Caco-2 (cell line): ENCODE measurements at regions not wholly inside any gene's neighbourhood (a gene's known extent, or its start where the extent isn't known, plus 50 kb on each side); places are given as distances from the start of the nearest gene placed in this dataset.

Experiments
- BruUV-seq: library from RNA; stranded (reverse); fragments of 400-500 nt; replicated peaks from 2 replicates; lab custom pipeline; 2021; lab: Mats Ljungman, UMichigan
- CTCF ChIA-PET: fragments of 300-600 bp; sonication (Branson Sonifier 250); formaldehyde crosslinking; loops from one replicate; lab custom pipeline; 2022; ENCODE audit warnings: antibody characterized with exemption; lab: Charles Lee
- POLR2A ChIA-PET: fragments of 300-600 bp; sonication (Branson Sonifier 250); formaldehyde crosslinking; loops from one replicate; lab custom pipeline; 2022; ENCODE audit warnings: antibody characterized with exemption; lab: Charles Lee
- DNase-seq, 2 experiments: peaks; one replicate each; pipeline versions ENCODE4 v3.0.0 to v3.0.0-alpha.2; 2020 to 2022
- H3K27me3 ChIP-seq: replicated peaks from 2 replicates; pipeline ENCODE4 v1.6.0; 2011; ENCODE audit warnings: low read length; ENCODE audit not compliant: control insufficient read depth, insufficient read depth
- H3K36me3 ChIP-seq: 2 replicates; pipeline ENCODE4 v1.5.1; 2011; ENCODE audit warnings: low read length; ENCODE audit not compliant: control insufficient read depth, insufficient read depth
- H3K4me1 ChIP-seq: fragments of 250-450 bp; sonication (Bioruptor Pico); 2 replicates; pipeline ENCODE4 v1.5.1; 2020; ENCODE audit warnings: mild to moderate bottlenecking
- H3K4me3 ChIP-seq: 2 replicates; pipeline ENCODE4 v1.5.1; 2011; ENCODE audit warnings: low read depth, mild to moderate bottlenecking, control low read depth, low read length
- H3K9me3 ChIP-seq: fragments of 250-450 bp; sonication (Bioruptor Pico); 2 replicates; pipeline ENCODE4 v1.5.1; 2020; ENCODE audit warnings: mild to moderate bottlenecking, moderate library complexity
- H3K27ac Mint-ChIP-seq: one replicate; pipeline ENCODE4 v1.8.0; 2022; ENCODE audit warnings: mixed read lengths; ENCODE audit not compliant: unreplicated experiment
- H3K27me3 Mint-ChIP-seq: one replicate; pipeline ENCODE4 v1.8.0; 2022; ENCODE audit warnings: mixed read lengths; ENCODE audit not compliant: insufficient read depth, unreplicated experiment
- H3K36me3 Mint-ChIP-seq: one replicate; pipeline ENCODE4 v1.8.0; 2022; ENCODE audit warnings: mild to moderate bottlenecking, mixed read lengths; ENCODE audit not compliant: insufficient read depth, unreplicated experiment
- H3K4me1 Mint-ChIP-seq: one replicate; pipeline ENCODE4 v1.8.0; 2022; ENCODE audit warnings: low read depth, mixed read lengths; ENCODE audit not compliant: unreplicated experiment
- H3K4me3 Mint-ChIP-seq: one replicate; pipeline ENCODE4 v1.8.0; 2022; ENCODE audit warnings: mild to moderate bottlenecking, moderate library complexity, mixed read lengths; ENCODE audit not compliant: unreplicated experiment
- H3K9me3 Mint-ChIP-seq: one replicate; pipeline ENCODE4 v1.8.0; 2022; ENCODE audit warnings: mixed read lengths; ENCODE audit not compliant: unreplicated experiment
- CTCF ChIP-seq, 2 experiments: fragments of 200-600 bp in 1 of 2; IDR thresholded peaks; 1 replicate in 1 of 2; 2 replicates in 1 of 2; pipeline versions ENCODE4 v1.5.1 to v1.8.0; 2011 to 2022; ENCODE audit warnings: antibody characterized with exemption in 1 of 2, control low read depth in 1 of 2, inconsistent platforms in 1 of 2, low read depth in 1 of 2, low read length in 1 of 2, mild to moderate bottlenecking in 1 of 2, moderate library complexity in 1 of 2; ENCODE audit not compliant: insufficient read depth in 1 of 2, severe bottlenecking in 1 of 2, unreplicated experiment in 1 of 2
- intact Hi-C: fragments of 100-400 bp; cut with micrococcal nuclease; formaldehyde crosslinking; loops from one replicate; pipeline ENCODE4 v1.10.0; 2022; ENCODE audit not compliant: unreplicated experiment

GRCh38 chr4:28774344-28774743, 1913.7 kb downstream of the STIM2 start:
- no peak overlapping the region for H3K4me3 Mint-ChIP-seq
- H3K9me3 ChIP-seq: no peaks in the 10 kb centered on the region
- H3K9me3 Mint-ChIP-seq: no peaks in the 10 kb centered on the region

GRCh38 chr4:28776004-28776403, 1915.4 kb downstream of the STIM2 start:
- ChIA-PET CTCF (no interaction called here), POLR2A (no interaction called here)
- H3K9me3 Mint-ChIP-seq: no peaks in the 10 kb centered on the region
- no peak for TF ChIP-seq CTCF (IDR thresholded peaks at IDR 0.05; ENCODE audit: insufficient read depth in 1 of 2, low read depth in 1 of 2, low read length in 1 of 2, severe bottlenecking in 1 of 2, unreplicated experiment in 1 of 2)
- peaks cover 7% of the 10 kb centered on the region for H3K27me3 Mint-ChIP-seq
- no peak for DNase-seq
- H3K4me3 ChIP-seq: no peak overlapping the region
- H3K27me3 ChIP-seq: no peaks in the 10 kb centered on the region
- no peaks in the 10 kb centered on the region for H3K36me3 Mint-ChIP-seq
- no peak overlapping the region for H3K27ac Mint-ChIP-seq
- BruUV-seq: no TSS peak
- no peaks in the 10 kb centered on the region for H3K4me1 ChIP-seq
- intact Hi-C loops: no loop called here
- no peaks in the 10 kb centered on the region for H3K4me1 Mint-ChIP-seq
- no peaks in the 10 kb centered on the region for H3K36me3 ChIP-seq
- H3K9me3 ChIP-seq: no peaks in the 10 kb centered on the region
- H3K4me3 Mint-ChIP-seq: no peak overlapping the region

More at GRCh38 chr4:28774344-28774743, 1913.7 kb downstream of the STIM2 start:
- Histone ChIP-seq H3K4me1 (no peaks in the 10 kb centered on the region), H3K27me3 (no peaks in the 10 kb centered on the region), H3K36me3 (no peaks in the 10 kb centered on the region), H3K4me3 (no peak overlapping the region)
- no peak overlapping the region for H3K27ac Mint-ChIP-seq
- DNase-seq: no peak
- TF ChIP-seq CTCF (IDR thresholded peaks at IDR 0.05; ENCODE audit: insufficient read depth in 1 of 2, low read depth in 1 of 2, low read length in 1 of 2, severe bottlenecking in 1 of 2, unreplicated experiment in 1 of 2): no peak
- intact Hi-C loops: no loop called here
- peaks cover 4% of the 10 kb centered on the region for H3K27me3 Mint-ChIP-seq
- ChIA-PET POLR2A (no interaction called here), CTCF (no interaction called here)
- BruUV-seq: no TSS peak
- H3K4me1 Mint-ChIP-seq: no peaks in the 10 kb centered on the region
- no peaks in the 10 kb centered on the region for H3K36me3 Mint-ChIP-seq

- Histone ChIP-seq H3K36me3 (no peaks in the 10 kb centered on the region), H3K4me1 (no peaks in the 10 kb centered on the region), H3K27me3 (no peaks in the 10 kb centered on the region), H3K4me3 (no peak overlapping the region), H3K9me3 (no peaks in the 10 kb centered on the region)
- TF ChIP-seq CTCF (IDR thresholded peaks at IDR 0.05; ENCODE audit: insufficient read depth in 1 of 2, low read depth in 1 of 2, low read length in 1 of 2, severe bottlenecking in 1 of 2, unreplicated experiment in 1 of 2): no peak
- BruUV-seq: no TSS peak
- Mint-ChIP-seq H3K27ac (no peak overlapping the region), H3K4me3 (no peak overlapping the region), H3K36me3 (no peaks in the 10 kb centered on the region), H3K27me3 (peaks cover 3% of the 10 kb centered on the region), H3K4me1 (peaks cover under 1% of the 10 kb centered on the region), H3K9me3 (no peaks in the 10 kb centered on the region)
- no peak for DNase-seq
- intact Hi-C loops: no loop called here
- POLR2A ChIA-PET: no interaction called here
- CTCF ChIA-PET: no interaction called here
These were observed 1923.5 kb downstream of the STIM2 start for GRCh38 chr4:28784188-28784587.
